HEK293T (cell line): ENCODE measurements at regions not wholly inside any gene's neighbourhood (a gene's known extent, or its start where the extent isn't known, plus 50 kb on each side); places are given as distances from the start of the nearest gene placed in this dataset.

Experiments
- CTCF ChIA-PET: fragments of 350-600 bp; formaldehyde crosslinking; extraction: SDS; loops from one replicate; lab custom pipeline; 2021; ENCODE audit warnings: antibody characterized with exemption, inconsistent platforms; lab: Yijun Ruan, JAX
- POLR2A ChIA-PET: fragments of 350-600 bp; formaldehyde crosslinking; extraction: SDS; loops from one replicate; lab custom pipeline; 2020; ENCODE audit warnings: antibody characterized with exemption, inconsistent platforms; lab: Yijun Ruan, JAX
- DNase-seq: peaks from one replicate; pipeline ENCODE4 v3.0.0; 2012; ENCODE audit warnings: mixed read lengths; ENCODE audit errors: extremely low spot score
- ARNT ChIP-seq: fragments of 450-650 bp; IDR thresholded peaks from 2 replicates; pipeline ENCODE4 v1.6.1; 2017; ENCODE audit warnings: mild to moderate bottlenecking
- BHLHE40 ChIP-seq: fragments of 450-650 bp; IDR thresholded peaks from 2 replicates; pipeline ENCODE4 v1.6.1; 2016; ENCODE audit warnings: mild to moderate bottlenecking, moderate library complexity, borderline replicate concordance
- CTBP1 ChIP-seq: fragments of 450-650 bp; IDR thresholded peaks from 2 replicates; pipeline ENCODE4 v1.6.1; 2016; ENCODE audit warnings: borderline replicate concordance
- ELF4 ChIP-seq: fragments of 450-650 bp; IDR thresholded peaks from 2 replicates; pipeline ENCODE4 v1.6.1; 2017; ENCODE audit warnings: antibody characterized with exemption
- FOXA1 ChIP-seq: fragments of 450-650 bp; IDR thresholded peaks from 2 replicates; pipeline ENCODE4 v1.6.1; 2016; ENCODE audit warnings: mild to moderate bottlenecking
- FOXK2 ChIP-seq: fragments of 450-650 bp; IDR thresholded peaks from 2 replicates; pipeline ENCODE4 v1.6.1; 2016; ENCODE audit warnings: mild to moderate bottlenecking
- FOXM1 ChIP-seq: fragments of 450-650 bp; IDR thresholded peaks from 2 replicates; pipeline ENCODE4 v1.6.1; 2017; ENCODE audit warnings: mild to moderate bottlenecking, borderline replicate concordance
- HDGF ChIP-seq: fragments of 450-650 bp; IDR thresholded peaks from 2 replicates; pipeline ENCODE4 v1.6.1; 2017; ENCODE audit warnings: antibody characterized with exemption, borderline replicate concordance
- L3MBTL2 ChIP-seq: fragments of 450-650 bp; conservative IDR thresholded peaks from 2 replicates; pipeline ENCODE4 v1.6.1; 2016; ENCODE audit warnings: mild to moderate bottlenecking
- LEF1 ChIP-seq: fragments of 450-650 bp; IDR thresholded peaks from 2 replicates; pipeline ENCODE4 v1.6.1; 2017; ENCODE audit warnings: mild to moderate bottlenecking, borderline replicate concordance
- NFRKB ChIP-seq: fragments of 450-650 bp; IDR thresholded peaks from 2 replicates; pipeline ENCODE4 v1.6.1; 2016; ENCODE audit warnings: mild to moderate bottlenecking, moderate library complexity
- SP1 ChIP-seq: fragments of 450-650 bp; IDR thresholded peaks from 2 replicates; pipeline ENCODE4 v1.6.1; 2017
- SUZ12 ChIP-seq: fragments of 450-650 bp; IDR thresholded peaks from 2 replicates; pipeline ENCODE4 v1.6.1; 2016; ENCODE audit warnings: mild to moderate bottlenecking
- TARDBP ChIP-seq: fragments of 450-650 bp; IDR thresholded peaks from 2 replicates; pipeline ENCODE4 v1.6.1; 2016
- ZNF384 ChIP-seq: fragments of 450-650 bp; IDR thresholded peaks from 2 replicates; pipeline ENCODE4 v1.6.1; 2016
- TF ChIP-seq, protein P1 (sequence below): fragments of 450-650 bp; IDR thresholded peaks from 2 replicates; pipeline ENCODE4 v1.6.1; 2016

DNA sequence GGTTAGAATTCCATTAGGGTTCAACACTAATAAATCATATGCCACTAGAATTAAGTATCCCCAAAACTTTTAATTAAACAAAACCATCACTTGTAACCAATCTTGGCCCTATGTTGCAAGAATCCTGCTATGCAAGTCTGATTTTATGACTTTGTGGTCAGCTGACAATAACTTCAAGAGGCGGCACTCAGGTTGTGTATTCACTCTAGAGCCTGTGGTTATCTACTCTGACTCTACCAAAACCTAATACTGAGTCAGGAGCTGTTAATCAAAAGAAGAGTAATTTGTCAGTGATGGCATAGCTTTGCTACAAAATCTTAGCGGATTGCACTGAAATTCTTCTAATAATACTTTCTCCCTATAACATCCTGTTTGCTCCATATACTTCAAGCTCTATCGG is 253.7 kb downstream of the AASDHPPT start:
- no peak for TF ChIP-seq FOXK2
- TF ChIP-seq TARDBP, result no peak
- POLR2A ChIA-PET, result no interaction called here
- CTCF ChIA-PET, result no interaction called here
- no peak for DNase-seq

DNA sequence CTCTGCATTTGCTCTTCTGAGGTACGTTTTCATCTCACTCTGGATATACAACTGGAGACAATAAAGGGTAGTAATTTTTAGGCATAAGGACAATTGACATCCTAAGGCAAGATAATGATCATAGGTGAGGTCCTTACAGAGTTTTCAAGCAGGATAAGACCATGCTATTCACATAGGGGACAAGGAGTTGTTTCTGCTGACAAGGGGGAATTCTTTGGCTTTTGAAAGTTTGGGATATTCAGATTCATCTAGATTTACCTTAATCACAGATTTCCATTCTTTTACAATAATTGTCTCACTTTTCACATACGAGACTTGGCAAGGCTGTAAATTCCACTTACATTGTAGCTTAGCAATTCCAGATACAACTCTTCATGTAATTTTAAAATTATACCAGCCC is 256.2 kb downstream of the AASDHPPT start:
- TF ChIP-seq ELF4 (no peak), SUZ12 (no peak), ZNF384 (no peak), LEF1 (no peak), FOXA1 (no peak)
- TF ChIP-seq, protein P1, sequence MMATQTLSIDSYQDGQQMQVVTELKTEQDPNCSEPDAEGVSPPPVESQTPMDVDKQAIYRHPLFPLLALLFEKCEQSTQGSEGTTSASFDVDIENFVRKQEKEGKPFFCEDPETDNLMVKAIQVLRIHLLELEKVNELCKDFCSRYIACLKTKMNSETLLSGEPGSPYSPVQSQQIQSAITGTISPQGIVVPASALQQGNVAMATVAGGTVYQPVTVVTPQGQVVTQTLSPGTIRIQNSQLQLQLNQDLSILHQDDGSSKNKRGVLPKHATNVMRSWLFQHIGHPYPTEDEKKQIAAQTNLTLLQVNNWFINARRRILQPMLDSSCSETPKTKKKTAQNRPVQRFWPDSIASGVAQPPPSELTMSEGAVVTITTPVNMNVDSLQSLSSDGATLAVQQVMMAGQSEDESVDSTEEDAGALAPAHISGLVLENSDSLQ, result no peak

DNA sequence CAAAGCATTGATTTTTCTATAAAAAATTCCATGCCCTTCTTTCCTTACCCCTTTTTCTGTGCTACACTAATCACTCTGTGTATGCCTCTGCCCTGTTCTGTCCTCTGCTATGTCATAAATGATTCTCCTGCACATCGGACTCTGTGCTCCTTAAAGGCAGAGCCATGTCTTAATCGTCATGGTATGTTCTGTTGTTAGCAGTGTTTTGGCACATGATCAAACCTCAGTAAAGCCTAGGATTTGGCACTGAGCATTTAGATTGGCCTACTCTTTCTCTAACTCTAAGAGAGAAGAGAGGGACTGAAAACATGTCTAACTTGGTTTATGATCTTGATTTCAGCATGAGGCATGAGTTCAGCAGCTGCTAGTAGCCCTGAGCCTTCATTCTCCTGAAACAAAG is 266.9 kb downstream of the AASDHPPT start:
- DNase-seq, result no peak
- CTCF ChIA-PET, result no interaction called here
- TF ChIP-seq FOXK2 (no peak), BHLHE40 (no peak), ZNF384 (no peak), NFRKB (no peak), CTBP1 (no peak)
- POLR2A ChIA-PET, result no interaction called here

More for the DNA sequence above, 256.2 kb downstream of the AASDHPPT start:
- ChIA-PET POLR2A (no interaction called here), CTCF (no interaction called here)
- no peak for DNase-seq

DNA sequence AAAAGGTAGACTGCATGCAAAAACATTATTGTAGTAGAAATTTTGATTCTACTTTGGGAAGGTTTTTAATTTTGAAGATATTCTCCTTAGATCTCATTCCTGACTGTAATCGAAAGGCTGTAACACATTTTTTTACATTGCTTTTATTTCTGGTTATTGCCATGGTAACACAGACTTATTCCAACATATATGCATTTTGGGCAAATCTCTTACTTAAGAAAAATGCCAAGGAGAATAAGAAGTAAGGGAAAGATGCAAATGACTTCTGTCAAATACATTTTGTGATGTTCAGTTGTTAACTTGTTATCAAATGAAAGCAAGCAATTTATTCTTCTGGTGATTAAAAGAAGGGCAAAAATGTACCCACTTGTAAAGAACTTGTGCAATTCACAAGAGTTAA is 267.5 kb downstream of the AASDHPPT start:
- ChIA-PET POLR2A (no interaction called here), CTCF (no interaction called here)
- TF ChIP-seq, protein P1, result no peak
- TF ChIP-seq HDGF (no peak), ZNF384 (no peak), ARNT (no peak), L3MBTL2 (no peak), BHLHE40 (no peak), TARDBP (no peak), ELF4 (no peak), FOXK2 (no peak), FOXA1 (no peak), LEF1 (no peak), CTBP1 (no peak), SP1 (no peak), SUZ12 (no peak), FOXM1 (no peak), NFRKB (no peak)
- no peak for DNase-seq

DNA sequence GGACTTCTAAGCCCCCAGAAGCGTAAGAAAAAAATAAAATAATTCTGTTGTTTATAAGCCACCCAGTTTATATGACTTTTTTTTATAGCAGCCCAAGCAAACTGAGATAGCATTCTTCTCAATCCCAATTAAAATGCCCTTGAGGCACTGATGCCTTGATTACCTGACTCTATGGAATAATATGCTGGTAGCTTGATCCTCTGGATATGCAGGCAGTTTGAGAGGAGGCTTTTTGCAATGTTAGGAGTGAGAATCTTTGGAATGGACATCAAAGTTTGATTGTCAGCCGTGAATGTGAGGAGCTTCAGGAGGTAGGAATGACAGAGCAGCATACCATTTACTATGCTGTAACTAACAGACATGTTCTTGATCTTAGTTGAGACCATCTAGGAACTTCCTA is 275.6 kb downstream of the AASDHPPT start:
- CTCF ChIA-PET, result no interaction called here
- DNase-seq, result no peak
- POLR2A ChIA-PET, result no interaction called here
- TF ChIP-seq SP1 (no peak), CTBP1 (no peak), L3MBTL2 (no peak), ELF4 (no peak), FOXK2 (no peak), BHLHE40 (no peak), SUZ12 (no peak), FOXA1 (no peak), ARNT (no peak), FOXM1 (no peak), LEF1 (no peak), TARDBP (no peak), NFRKB (no peak), HDGF (no peak), ZNF384 (no peak)
- TF ChIP-seq, protein P1, result no peak

DNA sequence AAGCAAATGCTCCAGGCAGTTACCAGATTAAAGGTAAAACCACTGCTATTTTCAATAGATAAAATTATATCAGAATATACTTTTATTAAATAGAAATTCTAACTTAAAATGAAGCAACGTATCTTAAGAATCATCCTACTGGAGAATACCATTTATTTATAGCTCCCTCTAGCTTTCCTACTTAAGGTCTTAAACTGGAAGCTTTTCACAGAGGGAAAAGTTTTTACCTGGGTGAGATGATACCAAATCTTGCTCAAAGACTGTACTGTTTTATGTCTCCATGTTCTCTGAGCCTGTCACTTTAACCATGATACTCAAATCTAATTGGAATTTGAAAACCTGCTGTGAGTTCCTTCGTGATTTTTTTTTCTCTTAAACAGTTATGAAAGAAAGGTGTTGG is 291.8 kb downstream of the AASDHPPT start:
- no peak for DNase-seq
- ChIA-PET CTCF (no interaction called here), POLR2A (no interaction called here)
- TF ChIP-seq CTBP1 (no peak), LEF1 (no peak), ARNT (no peak), ELF4 (no peak)

DNA sequence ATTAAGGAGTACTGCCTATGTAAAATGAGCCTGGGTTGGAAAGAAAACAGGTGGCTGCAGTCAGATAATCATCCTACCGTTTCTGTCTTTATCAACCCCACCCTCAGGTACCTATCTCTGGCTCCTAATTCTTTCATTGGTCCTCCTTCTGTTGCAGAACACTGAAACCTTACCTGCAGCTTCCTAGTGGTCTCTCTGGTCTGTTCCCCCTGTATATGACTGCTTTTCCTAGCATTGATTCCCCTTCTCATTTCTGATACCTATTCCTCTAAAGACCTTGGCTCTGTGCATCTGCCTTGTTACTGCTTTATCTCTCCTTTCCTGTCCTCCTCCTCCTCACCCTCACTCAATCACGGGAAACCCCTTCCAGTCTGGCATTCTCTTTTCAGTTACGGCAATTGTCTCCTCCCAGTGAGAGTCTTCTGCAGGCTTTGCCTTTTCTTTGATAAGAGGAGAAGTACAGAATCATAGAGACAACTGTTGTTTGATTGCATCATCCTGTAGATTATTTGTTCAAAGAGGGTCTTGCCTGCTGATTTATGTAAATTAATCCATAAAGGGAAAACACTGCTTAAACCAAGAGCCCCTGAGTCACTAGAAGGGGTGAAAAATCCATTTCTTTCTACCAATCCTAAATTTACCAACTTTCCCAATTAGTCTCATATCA is 301.2 kb downstream of the AASDHPPT start:
- CTCF ChIA-PET, result interaction anchor here (0.7 kb wide), 1 partner anchor 59 kb away, joined by 3 read pairs; no protein-coding TSS in a partner anchor
- no peak for DNase-seq
- TF ChIP-seq, protein P1, result no peak
- TF ChIP-seq FOXM1 (no peak), TARDBP (no peak), BHLHE40 (no peak), CTBP1 (no peak), SUZ12 (no peak), FOXK2 (no peak), LEF1 (no peak)
- POLR2A ChIA-PET, result no interaction called here
